Uterus (tissue), 3 donors: ENCODE measurements at regions not wholly inside any gene's neighbourhood (a gene's known extent, or its start where the extent isn't known, plus 50 kb on each side); places are given as distances from the start of the nearest gene placed in this dataset.

Experiments used
- DNase-seq, 2 donors: peaks; one replicate each; pipeline ENCODE4 v3.0.0-alpha.2; 2019 to 2020
- H3K27ac ChIP-seq, 2 donors: fragments of 200-600 bp; sonication (generic); 1 replicate in 1 of 2; 2 replicates in 1 of 2; pipeline ENCODE4 v1.5.1; 2016 to 2018
- H3K27me3 ChIP-seq, 2 donors: fragments of 200-600 bp; sonication (generic); one replicate each; pipeline ENCODE4 v1.5.1; 2018 to 2019; ENCODE audit warnings: control low read depth in 1 of 2
- H3K36me3 ChIP-seq, 2 donors: fragments of 200-600 bp; sonication (generic); one replicate each; pipeline ENCODE4 v1.5.1; 2019; ENCODE audit warnings: control low read depth in 1 of 2
- H3K4me1 ChIP-seq, 2 donors: fragments of 200-600 bp; sonication (generic); one replicate each; pipeline ENCODE4 v1.5.1; 2018 to 2019; ENCODE audit warnings: control low read depth in 1 of 2
- H3K4me3 ChIP-seq, 2 donors: fragments of 200-600 bp; sonication (generic); 1 replicate in 1 of 2; 2 replicates in 1 of 2; pipeline ENCODE4 v1.5.1; 2018 to 2019; ENCODE audit warnings: mild to moderate bottlenecking in 1 of 2
- H3K9me3 ChIP-seq, 2 donors: fragments of 200-600 bp; sonication (generic); one replicate each; pipeline ENCODE4 v1.5.1; 2019; ENCODE audit warnings: control low read depth in 1 of 2
- CTCF ChIP-seq, 4 experiments: fragments of 200-600 bp in 2 of 4; fragments of 450-650 bp in 2 of 4; sonication (generic) in 2 of 4; IDR thresholded peaks; one replicate each; pipeline ENCODE4 v1.5.1; 2016 to 2019; ENCODE audit warnings: antibody characterized with exemption in 4 of 4, mild to moderate bottlenecking in 2 of 4, moderate library complexity in 1 of 4
- POLR2A ChIP-seq, 2 donors: fragments of 450-650 bp; IDR thresholded peaks; one replicate each; pipeline ENCODE4 v1.6.1; 2016; ENCODE audit warnings: antibody characterized with exemption in 2 of 2, mild to moderate bottlenecking in 1 of 2, moderate library complexity in 1 of 2
- intact Hi-C: fragments of 100-400 bp; cut with DNase I; formaldehyde crosslinking; loops from one replicate; pipeline ENCODE4 v1.15.1; 2023; ENCODE audit warnings: low total_unique reads
- donor health status: DM: yes; HTN: yes; CAD: no.

GRCh38 chr6:158907931-158908330 lies 88.8 kb upstream of the EZR start:
- H3K4me1 ChIP-seq = no peaks in the 10 kb centered on the region
- DNase-seq = no peak
- H3K27me3 ChIP-seq = no peaks in the 10 kb centered on the region
- no peak for TF ChIP-seq CTCF (IDR thresholded peaks at IDR 0.05)
- no peak for TF ChIP-seq POLR2A (IDR thresholded peaks at IDR 0.05)
- H3K9me3 ChIP-seq = peaks cover 3 to 7% of the 10 kb centered on the region in 2 donors
- no peak overlapping the region for H3K27ac ChIP-seq
- H3K36me3 ChIP-seq = no peaks in the 10 kb centered on the region
- intact Hi-C loops = no loop called here
- no peak overlapping the region for H3K4me3 ChIP-seq

GRCh38 chr6:158906926-158907325 lies 87.8 kb upstream of the EZR start:
- Histone ChIP-seq H3K4me1 (no peaks in the 10 kb centered on the region), H3K27me3 (no peaks in the 10 kb centered on the region), H3K9me3 (peaks cover 3 to 7% of the 10 kb centered on the region in 2 donors), H3K36me3 (no peaks in the 10 kb centered on the region), H3K27ac (no peak overlapping the region), H3K4me3 (no peak overlapping the region)
- TF ChIP-seq POLR2A (IDR thresholded peaks at IDR 0.05) = no peak
- no peak for TF ChIP-seq CTCF (IDR thresholded peaks at IDR 0.05)
- intact Hi-C loops = no loop called here
- DNase-seq = no peak

DNA sequence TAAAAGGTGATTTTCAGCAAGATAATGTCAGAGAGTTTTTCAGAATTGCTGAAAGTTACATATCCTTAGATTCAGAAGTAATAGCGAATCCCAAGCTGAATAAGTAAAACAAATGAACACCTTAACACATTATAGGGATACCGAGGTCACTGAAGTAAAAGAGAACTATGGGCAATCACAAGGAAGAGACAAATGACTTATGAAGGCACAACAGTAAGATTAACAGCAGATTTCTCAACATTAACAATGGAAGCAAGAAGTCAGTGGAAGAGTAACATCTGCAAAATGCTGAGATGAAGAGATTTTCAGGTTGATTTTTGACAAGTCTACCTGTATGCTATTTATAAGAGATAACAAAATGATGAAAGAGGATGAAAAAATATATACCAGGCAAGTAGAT lies 86.1 kb upstream of the EZR start:
- Histone ChIP-seq H3K4me1 (no peaks in the 10 kb centered on the region), H3K27ac (no peak overlapping the region), H3K27me3 (no peaks in the 10 kb centered on the region), H3K4me3 (no peak overlapping the region), H3K9me3 (peaks cover 3 to 7% of the 10 kb centered on the region in 2 donors), H3K36me3 (no peaks in the 10 kb centered on the region)
- intact Hi-C loops = no loop called here
- TF ChIP-seq POLR2A (IDR thresholded peaks at IDR 0.05) (no peak), CTCF (IDR thresholded peaks at IDR 0.05) (no peak)
- DNase-seq = no peak

GRCh38 chr6:158903801-158904200 lies 84.6 kb upstream of the EZR start:
- Histone ChIP-seq H3K4me3 (no peak overlapping the region), H3K27me3 (no peaks in the 10 kb centered on the region), H3K27ac (no peak overlapping the region), H3K36me3 (no peaks in the 10 kb centered on the region), H3K9me3 (peaks cover 3 to 7% of the 10 kb centered on the region in 2 donors), H3K4me1 (no peaks in the 10 kb centered on the region)
- no peak for DNase-seq
- intact Hi-C loops = no loop called here
- no peak for TF ChIP-seq POLR2A (IDR thresholded peaks at IDR 0.05)
- no peak for TF ChIP-seq CTCF (IDR thresholded peaks at IDR 0.05)

DNA sequence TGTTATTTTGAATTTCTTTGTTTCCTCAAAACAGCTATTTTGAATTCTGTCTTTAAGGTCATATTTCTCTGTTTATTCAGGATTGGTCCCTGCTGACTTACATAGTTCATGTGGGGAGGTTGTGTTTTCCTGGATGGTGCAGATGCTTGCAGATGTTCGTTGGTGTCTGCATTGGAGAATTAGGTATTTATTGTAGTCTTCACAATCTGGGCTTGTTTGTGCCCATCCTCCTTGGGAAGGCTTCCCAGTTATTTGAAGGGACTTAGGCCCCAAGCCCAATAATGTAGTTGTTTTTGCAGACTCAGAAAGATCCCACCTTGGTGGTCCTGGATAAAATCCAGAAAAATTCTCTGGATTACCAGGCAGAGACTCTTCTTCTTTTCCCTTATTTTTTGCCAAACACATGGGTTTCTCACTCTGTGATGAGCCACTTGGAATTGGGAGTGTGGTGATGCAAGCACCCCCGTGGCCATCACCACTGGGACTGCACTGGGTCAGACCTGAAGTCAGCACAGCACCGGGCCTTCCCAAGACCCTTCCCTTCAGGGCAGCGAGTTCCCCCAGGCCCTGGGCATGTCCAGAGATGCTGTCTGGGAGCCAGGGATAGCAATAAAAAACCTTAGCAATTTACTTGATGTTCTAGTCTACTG lies 81.6 kb upstream of the EZR start:
- Histone ChIP-seq H3K36me3 (no peaks in the 10 kb centered on the region), H3K4me1 (no peaks in the 10 kb centered on the region), H3K4me3 (no peak overlapping the region), H3K27me3 (no peaks in the 10 kb centered on the region), H3K27ac (no peak overlapping the region), H3K9me3 (peaks cover 3 to 7% of the 10 kb centered on the region in 2 donors)
- no peak for DNase-seq
- intact Hi-C loops = no loop called here
- TF ChIP-seq CTCF (IDR thresholded peaks at IDR 0.05) (no peak), POLR2A (IDR thresholded peaks at IDR 0.05) (no peak)
